Fibroblast of villous mesenchyme (primary cell): ENCODE measurements at regions not wholly inside any gene's neighbourhood (a gene's known extent, or its start where the extent isn't known, plus 50 kb on each side); places are given as distances from the start of the nearest gene placed in this dataset.
"Not testable (repeated sequence)": the region's sequence is repeated elsewhere in the genome, so short reads cannot be mapped to it uniquely, and the experiment has no call there.

Source experiments
- DNase-seq: peaks from one replicate; pipeline ENCODE4 v3.0.0-alpha.2; 2010; ENCODE audit warnings: low read depth
- H3K4me3 ChIP-seq: 2 replicates; pipeline ENCODE4 v1.5.1; 2011; ENCODE audit warnings: low read depth, mild to moderate bottlenecking, low read length
- TF ChIP-seq, protein P1 (sequence below): IDR thresholded peaks from 2 replicates; pipeline ENCODE4 v1.5.1; 2012; ENCODE audit warnings: low read depth, mild to moderate bottlenecking, low read length; ENCODE audit not compliant: insufficient read depth

DNA sequence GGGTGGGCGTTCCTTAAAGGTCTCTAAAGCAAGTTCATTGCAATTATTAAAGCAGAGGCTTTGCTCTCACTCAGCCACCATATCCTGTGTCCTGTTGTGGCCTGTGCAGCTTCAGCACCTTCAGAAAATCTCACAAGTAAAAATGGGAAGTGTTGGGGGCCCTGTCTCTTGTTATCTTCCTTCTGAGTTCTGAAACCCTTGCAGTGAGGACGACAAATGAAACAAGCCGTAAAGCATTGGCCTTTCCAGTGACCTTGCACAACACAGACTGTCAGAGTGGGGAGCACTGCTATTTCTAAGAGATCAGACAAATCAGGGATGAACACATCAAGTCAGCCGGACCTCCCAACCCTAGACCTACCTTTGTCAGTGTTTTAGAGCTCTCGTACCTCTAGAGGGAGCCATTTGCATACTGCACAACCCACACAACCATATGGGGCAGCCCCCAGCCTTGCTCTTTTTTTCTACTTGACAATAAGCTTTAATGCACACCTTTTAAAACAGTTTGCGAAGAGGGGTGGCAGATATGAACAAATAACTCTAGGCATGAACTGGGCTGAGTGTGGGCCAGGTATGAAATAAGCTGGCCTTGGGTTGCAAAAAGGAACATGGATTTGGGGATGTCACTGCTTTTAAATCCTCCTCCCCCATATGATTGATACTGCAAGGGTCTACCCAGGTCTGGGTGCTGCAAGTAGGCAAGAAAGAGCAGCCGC lies 89.8 kb downstream of the KATNIP start:
- TF ChIP-seq, protein P1, sequence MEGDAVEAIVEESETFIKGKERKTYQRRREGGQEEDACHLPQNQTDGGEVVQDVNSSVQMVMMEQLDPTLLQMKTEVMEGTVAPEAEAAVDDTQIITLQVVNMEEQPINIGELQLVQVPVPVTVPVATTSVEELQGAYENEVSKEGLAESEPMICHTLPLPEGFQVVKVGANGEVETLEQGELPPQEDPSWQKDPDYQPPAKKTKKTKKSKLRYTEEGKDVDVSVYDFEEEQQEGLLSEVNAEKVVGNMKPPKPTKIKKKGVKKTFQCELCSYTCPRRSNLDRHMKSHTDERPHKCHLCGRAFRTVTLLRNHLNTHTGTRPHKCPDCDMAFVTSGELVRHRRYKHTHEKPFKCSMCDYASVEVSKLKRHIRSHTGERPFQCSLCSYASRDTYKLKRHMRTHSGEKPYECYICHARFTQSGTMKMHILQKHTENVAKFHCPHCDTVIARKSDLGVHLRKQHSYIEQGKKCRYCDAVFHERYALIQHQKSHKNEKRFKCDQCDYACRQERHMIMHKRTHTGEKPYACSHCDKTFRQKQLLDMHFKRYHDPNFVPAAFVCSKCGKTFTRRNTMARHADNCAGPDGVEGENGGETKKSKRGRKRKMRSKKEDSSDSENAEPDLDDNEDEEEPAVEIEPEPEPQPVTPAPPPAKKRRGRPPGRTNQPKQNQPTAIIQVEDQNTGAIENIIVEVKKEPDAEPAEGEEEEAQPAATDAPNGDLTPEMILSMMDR = peak; percentile 85
- H3K4me3 ChIP-seq = no peak overlapping the region
- peak; percentile 64 for DNase-seq

DNA sequence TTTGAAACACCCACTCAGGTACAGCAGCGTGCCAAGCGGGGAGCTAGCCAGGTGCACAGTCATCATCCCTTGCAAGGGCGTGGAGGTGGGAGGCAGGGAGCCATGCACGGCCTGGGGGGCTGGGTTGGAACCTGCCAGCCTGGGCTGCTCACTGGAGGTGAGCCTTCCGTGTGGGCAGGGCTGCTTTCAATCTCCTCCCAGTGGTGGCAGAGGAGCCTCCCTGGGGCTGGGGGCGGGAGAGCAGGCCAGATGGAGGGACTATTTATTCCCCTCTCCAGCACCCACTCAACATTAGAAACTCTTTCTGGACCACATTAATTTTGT lies 90.3 kb downstream of the KATNIP start:
- no peak overlapping the region for H3K4me3 ChIP-seq
- TF ChIP-seq, protein P1 = no peak
- DNase-seq = no peak

DNA sequence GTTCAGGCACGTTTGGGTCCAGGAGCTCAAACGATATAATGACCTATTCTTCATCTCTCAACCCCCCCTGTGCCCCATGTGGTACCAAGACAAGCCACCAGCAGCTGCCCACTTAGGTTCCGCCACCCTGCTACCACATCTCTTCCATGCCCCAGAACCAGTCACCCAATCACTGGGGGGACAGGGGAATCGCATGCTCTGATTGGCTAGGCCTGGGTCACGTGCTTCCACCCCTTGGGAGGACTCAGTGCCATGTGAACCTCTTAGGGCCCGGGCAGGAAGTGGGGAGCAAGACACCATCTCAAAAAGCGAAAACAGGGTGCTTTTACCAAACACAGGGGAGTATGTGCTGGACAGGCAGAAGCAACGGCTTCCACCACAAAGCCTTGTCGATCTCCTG lies 91.3 kb downstream of the KATNIP start:
- TF ChIP-seq, protein P1 = no peak
- no peak for DNase-seq
- no peak overlapping the region for H3K4me3 ChIP-seq

- not testable (repeated sequence) for H3K4me3 ChIP-seq, DNase-seq
Measured at GRCh38 chr16:27641734-27642415, 91.9 kb downstream of the KATNIP start.

DNA sequence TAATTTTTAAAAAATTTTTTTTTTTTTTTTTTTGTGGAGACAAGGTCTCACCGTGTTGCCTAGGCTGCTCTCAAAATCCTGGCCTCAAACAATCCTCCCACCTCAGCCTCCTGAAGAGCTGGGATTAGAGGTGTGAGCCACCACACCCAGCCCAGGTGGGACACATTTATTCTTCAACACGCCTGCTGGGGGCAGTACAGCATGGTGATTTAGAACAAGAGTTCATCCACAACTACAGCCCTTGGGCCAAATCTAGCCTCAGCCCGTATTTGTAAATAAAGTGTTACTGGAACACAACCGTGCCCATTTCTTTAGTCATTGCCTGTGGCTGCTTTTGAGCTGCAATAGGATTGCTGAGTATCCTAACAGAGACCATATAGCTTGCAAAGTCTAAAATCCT lies 92.8 kb downstream of the KATNIP start:
- TF ChIP-seq, protein P1 = peak; percentile 22
- H3K4me3 ChIP-seq = no peak overlapping the region
- peak; percentile 31 for DNase-seq

DNA sequence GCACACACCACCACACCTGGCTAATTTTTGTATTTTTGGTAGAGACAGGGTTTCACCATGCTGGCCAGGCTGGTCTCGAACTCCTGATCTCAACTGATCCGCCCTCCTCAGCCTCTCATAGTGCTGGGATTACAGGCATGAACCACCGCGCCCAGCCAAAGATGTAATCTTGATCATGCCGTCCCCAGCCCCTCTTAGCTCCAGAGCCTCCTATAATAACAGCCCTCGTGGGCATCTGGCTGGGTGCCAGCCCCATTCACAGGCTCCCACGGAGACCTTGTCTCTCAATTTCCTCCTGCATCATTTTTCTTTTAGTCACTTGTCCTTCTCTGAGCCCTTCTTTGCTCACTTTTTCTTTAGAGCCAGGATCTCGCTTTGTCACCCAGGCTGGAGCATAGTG lies 94.2 kb downstream of the KATNIP start:
- TF ChIP-seq, protein P1 = no peak
- no peak overlapping the region for H3K4me3 ChIP-seq
- no peak for DNase-seq

- no peak for DNase-seq
- TF ChIP-seq, protein P1 = no peak
- no peak overlapping the region for H3K4me3 ChIP-seq
Measured at GRCh38 chr16:27645396-27645795, 95.5 kb downstream of the KATNIP start.
